Glomerular endothelial cell (primary cell): ENCODE measurements at regions not wholly inside any gene's neighbourhood (a gene's known extent, or its start where the extent isn't known, plus 50 kb on each side); places are given as distances from the start of the nearest gene placed in this dataset.

ENCODE experiments used
- DNase-seq: peaks from one replicate; pipeline ENCODE4 v3.0.0-alpha.2; 2011; ENCODE audit warnings: low read depth, low spot score; ENCODE audit errors: extremely low read depth

- DNase-seq: no peak
Measured at GRCh38 chr3:159770998-159771397, 217.6 kb upstream of the IL12A start.

GRCh38 chr3:159771865-159772611 lies 216.6 kb upstream of the IL12A start:
- DNase-seq: no peak

- DNase-seq: no peak
Measured at GRCh38 chr3:159773706-159774105, 214.9 kb upstream of the IL12A start.

- no peak for DNase-seq
Measured at GRCh38 chr3:159775372-159775961, 213.2 kb upstream of the IL12A start.

- no peak for DNase-seq
Measured at GRCh38 chr3:159776779-159777178, 211.9 kb upstream of the IL12A start.

GRCh38 chr3:159779883-159780282 lies 208.8 kb upstream of the IL12A start:
- no peak for DNase-seq

DNA sequence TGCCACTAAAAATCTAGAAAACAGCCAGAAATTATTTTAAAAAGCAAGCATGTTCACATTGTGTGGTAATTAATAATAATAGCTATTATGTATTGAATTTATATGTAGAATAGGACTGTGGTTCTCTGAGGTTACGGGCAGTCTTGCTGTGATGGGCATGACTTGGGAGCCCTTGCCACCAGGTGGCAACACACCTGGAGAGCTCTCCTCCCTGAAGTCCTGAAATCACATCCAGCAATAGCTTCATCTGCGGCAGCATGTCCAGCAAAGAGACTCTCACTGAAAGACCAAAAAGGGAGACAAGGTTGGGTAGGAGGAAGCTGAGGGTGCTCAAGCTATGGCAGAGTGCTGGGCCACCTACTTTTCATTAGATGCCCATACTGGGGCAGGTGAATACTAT lies 206.8 kb upstream of the IL12A start:
- no peak for DNase-seq

- DNase-seq: no peak
Measured at GRCh38 chr3:159782724-159783421, 205.8 kb upstream of the IL12A start.

- no peak for DNase-seq
Measured at GRCh38 chr3:159783780-159784742, 204.6 kb upstream of the IL12A start.

GRCh38 chr3:159785273-159785708 lies 203.3 kb upstream of the IL12A start:
- no peak for DNase-seq

- DNase-seq: no peak
Measured at GRCh38 chr3:159786489-159787177, 202.0 kb upstream of the IL12A start.

DNA sequence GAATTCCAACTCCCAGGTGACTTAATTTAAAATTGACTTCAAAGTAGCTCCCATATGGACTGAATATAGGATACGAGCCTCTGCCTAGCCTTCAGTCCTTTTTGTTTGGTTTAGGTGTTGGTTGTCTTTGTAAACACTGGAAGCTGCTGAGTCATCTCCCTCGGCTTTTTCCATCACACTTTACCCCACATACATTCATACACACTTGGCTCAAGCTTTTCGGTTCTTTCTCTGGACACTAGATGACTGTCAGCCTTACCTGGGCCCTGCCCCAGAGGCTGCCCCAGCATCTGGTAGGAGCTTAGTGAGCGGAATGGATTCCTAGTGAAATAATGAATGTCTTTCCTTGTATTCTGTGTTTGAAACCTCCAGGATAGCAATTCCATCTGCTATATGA lies 201.5 kb upstream of the IL12A start:
- no peak for DNase-seq

- DNase-seq: no peak
Measured at GRCh38 chr3:159787794-159788205, 200.8 kb upstream of the IL12A start.

GRCh38 chr3:159788291-159788690 lies 200.3 kb upstream of the IL12A start:
- DNase-seq: no peak

- DNase-seq: no peak
Measured at GRCh38 chr3:159789017-159789416, 199.6 kb upstream of the IL12A start.

DNA sequence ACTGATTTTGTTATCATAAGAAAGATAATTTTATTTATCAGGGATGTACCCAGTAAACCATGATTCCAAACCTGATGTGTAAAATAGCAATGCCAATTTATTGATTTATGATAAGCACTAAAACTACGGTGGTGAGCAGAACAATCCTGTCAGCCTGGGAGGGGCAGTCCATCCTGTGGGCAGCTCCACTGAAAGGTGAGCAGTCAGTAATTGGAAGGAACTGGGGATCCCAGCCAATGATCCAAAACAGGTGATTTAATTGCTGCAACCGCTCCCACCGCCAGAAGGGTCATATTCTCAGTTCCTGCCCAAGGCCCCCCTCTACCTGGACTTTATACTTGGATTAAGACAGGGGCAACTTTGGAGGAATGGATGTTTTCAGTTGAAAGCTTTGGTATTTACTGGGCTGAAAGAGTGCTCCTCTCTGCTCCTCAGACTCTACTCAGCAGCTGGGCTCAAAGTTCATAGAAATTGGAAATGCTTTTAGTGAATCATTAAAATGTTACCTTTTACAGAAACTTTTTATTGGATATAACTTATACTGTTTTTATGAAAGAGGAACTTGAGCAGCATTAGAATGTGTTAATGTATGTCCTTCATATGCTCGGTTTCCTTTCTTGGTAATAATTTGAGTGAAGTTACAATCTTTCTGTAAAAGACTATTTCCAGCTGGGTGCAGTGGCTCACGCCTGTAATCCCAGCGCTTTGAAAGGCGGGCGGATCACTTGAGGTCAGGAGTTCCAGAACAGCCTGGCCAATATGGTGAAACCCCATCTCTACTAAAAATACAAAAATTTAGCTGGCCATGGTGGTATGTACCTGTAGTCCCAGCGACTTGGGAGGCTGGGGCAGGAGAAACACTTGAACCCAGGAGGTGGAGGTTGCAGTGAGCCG lies 198.6 kb upstream of the IL12A start:
- no peak for DNase-seq

DNA sequence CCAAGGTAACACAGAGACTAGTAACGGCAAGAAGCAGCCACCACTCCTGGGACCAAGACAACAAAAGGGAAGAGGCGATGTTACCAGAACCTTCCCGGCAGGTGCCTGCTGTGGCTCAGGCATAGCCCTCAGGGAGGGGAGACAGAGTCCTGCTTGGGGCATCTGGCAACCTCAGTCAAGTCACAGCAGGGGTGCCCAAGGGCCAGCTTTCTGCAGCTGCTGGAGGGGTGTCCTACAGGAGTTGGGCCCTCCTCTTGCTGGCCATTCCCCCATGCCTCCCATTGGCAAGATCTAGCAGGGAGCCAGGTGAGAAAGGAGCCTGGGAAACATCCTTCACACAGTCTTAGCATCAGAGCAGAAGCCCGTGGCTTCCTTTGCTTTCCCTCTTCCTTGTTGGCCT lies 197.3 kb upstream of the IL12A start:
- no peak for DNase-seq

DNA sequence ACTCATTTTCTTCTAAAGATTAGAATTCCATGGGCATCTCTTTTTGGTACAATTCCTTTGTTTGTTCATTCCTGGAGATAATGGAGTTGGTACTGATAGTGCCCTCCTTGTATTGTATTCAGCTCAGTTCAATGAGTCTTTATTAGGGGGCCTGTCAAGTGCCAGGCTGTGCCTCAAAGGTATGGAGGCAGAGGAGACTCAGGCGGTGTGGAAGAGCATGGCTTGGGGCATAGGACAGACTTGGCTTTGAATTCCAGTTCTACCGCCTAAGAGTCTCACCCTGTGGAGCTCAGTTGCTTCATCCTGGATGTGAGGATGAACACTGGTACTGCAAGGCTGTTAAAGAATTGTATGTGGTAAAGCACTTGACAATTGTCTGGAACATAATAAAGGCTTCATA lies 196.6 kb upstream of the IL12A start:
- no peak for DNase-seq

DNA sequence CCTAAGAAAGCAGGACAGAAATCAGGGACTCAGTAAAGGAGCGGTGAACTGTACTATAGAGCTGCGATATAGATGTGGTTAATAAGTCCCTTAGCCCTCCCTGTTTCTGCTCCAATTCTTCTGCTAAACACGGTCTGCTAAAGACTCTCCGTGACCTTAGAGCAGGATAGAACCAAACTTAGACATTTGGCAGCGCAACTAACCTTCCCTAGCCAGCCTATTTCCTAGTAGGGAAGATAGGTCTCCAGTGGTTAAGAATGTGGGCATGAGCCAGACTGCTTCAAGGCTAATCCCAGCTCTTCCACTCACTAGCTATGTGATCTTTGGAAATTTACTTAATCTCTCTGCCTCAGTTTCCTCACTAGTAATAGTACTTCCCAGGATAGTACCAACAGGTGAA lies 193.6 kb upstream of the IL12A start:
- DNase-seq: no peak
